ENCODE measurements at regions not wholly inside any gene's neighbourhood (a gene's known extent, or its start where the extent isn't known, plus 50 kb on each side); places are given as distances from the start of the nearest gene placed in this dataset.

DNA sequence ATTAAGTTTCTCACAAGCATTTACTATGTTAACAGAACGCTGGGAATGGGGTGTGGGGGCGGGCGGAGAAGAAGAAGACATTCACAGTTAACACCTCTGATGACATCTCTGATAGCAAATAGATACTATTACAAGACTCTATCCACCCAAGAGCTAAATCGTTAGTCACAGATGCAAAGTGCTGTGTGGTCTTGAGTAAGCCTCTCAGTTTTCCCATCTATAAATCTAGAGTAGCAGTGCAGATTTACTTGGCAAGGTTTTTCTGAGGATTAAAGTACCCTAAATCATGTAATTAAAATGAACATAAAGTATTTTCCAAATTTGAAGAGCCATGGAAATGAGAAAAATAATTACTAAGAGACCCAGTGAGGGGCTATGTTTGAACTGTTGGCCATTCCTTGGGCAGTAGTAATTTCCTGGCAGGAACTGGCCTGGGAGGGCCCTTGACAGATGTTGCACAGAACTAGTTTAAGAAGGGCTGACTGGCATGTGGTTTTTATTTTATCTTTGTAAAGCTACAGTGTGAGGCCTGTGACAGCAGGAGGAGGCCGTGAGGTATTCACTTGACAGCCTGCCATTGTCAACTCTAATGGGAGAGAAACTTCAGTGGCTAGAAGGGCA lies 58.7 kb upstream of the APOBEC4 start:
- peak; percentile 64 for DNase-seq (ENCODE audit: low spot score)

DNA sequence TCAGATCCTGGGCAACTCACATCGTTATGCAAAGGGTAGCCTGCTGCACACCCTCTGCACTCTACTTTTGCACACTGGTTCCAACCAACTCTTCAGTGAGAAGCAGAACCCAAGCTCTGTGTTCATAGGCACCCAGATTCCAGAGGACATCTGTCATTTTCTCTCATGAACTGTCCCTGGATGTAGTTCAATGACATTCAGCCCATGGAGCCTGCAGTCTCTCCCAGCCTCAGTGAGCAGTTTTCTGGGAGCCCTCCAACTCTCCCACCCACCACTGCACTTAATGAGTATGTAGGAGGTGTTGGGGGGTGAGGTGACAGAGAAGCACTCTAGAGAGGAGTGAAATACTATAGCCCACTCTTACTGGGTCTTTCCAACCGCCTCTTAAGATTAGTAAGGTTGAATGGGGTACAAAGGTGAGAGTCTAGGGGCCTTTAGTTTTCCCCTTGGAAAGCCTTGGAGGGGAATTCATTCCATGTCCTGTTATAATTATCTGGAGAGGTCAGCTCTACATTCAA lies 58.1 kb upstream of the APOBEC4 start:
- DNase-seq (ENCODE audit: low spot score), result no peak

DNA sequence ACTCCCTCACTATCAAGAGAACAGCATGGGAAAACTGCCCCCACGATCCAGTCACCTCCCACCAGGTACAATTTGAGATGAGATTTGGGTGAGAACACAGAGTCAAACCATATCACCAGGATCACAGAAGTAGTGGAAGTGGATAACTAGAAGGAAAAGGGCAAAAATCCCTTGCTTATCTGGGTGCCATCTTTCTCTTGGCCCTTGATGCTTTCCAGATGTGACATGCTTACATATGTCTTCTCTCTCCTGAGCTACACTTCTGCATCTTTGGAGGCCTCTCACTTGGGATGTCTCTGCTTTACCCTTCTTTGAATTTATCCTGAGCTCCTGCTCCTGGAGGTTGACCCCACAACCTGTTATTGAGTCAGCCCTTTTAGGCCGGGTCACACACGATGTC lies 57.6 kb upstream of the APOBEC4 start:
- no peak for DNase-seq (ENCODE audit: low spot score)

DNA sequence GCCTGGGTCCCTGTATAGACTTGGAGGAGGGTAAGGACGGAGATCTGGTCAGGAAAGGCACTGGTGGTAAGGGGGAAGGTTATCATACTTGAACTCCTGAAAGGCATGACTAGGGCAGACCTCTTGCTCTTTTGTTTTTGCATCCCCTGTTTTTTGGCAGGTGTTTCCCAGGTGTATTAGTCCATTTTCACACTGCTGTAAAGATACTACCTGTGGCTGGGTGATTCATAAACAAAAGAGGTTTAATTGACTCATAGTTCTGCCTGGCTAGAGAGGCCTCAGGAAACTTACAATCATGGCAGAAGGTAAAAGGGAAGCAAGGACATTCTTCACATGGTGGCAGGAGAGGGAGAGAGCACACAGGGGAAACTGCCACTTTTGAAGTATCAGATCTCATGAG lies 57.2 kb upstream of the APOBEC4 start:
- DNase-seq (ENCODE audit: low spot score), result no peak

DNA sequence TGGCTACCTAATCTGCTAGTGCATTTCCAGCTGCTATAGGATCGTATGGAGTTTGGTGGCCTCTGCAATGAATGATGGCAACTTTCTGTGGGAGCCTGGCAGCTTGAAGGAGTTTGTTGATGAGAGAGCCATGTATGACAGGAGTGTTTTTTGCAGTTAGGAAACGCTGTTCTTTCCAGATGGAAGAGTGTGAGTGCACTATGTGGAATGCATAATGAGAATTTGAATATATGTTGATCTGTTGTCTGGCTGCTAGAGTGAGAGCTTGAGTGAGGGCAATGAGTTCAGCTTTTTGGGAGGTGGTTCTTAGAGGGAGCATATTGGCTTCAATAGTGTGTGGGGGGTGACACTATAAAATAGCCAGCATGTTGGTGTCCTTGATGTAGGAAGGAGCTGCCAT lies 51.0 kb upstream of the APOBEC4 start:
- DNase-seq (ENCODE audit: low spot score), result no peak
